DMS114 treated with DMSO at 0.1 percent for 48 hours (cell line): ENCODE measurements at regions not wholly inside any gene's neighbourhood (a gene's known extent, or its start where the extent isn't known, plus 50 kb on each side); places are given as distances from the start of the nearest gene placed in this dataset.

ENCODE experiments used
- DNase-seq: peaks from one replicate; lab custom pipeline; 2025; ENCODE audit not compliant: unreplicated experiment; lab: John Stamatoyannopoulos, UW

- no peak for DNase-seq
These were observed 93.9 kb upstream of the AGR3 start for GRCh38 chr7:16975712-16976111.

GRCh38 chr7:16978358-16979244, 96.8 kb upstream of the AGR3 start:
- no peak for DNase-seq

GRCh38 chr7:16980539-16980938, 98.8 kb upstream of the AGR3 start:
- no peak for DNase-seq

GRCh38 chr7:16982640-16983350, 101.0 kb upstream of the AGR3 start:
- peak; percentile 14 for DNase-seq

- no peak for DNase-seq
These were observed 102.6 kb upstream of the AGR3 start for GRCh38 chr7:16984375-16984774.

- no peak for DNase-seq
These were observed 103.8 kb upstream of the AGR3 start for GRCh38 chr7:16985621-16986020.

GRCh38 chr7:16986755-16987154, 105.0 kb upstream of the AGR3 start:
- no peak for DNase-seq

GRCh38 chr7:16989811-16990413, 108.1 kb upstream of the AGR3 start:
- DNase-seq = no peak

- DNase-seq = no peak
These were observed 109.8 kb upstream of the AGR3 start for GRCh38 chr7:16991551-16991950.

- DNase-seq = no peak
These were observed 111.8 kb upstream of the AGR3 start for GRCh38 chr7:16993543-16993942.

- no peak for DNase-seq
These were observed 116.8 kb upstream of the AGR3 start for GRCh38 chr7:16998481-16999051.

GRCh38 chr7:16999541-17000267, 117.9 kb upstream of the AGR3 start:
- DNase-seq = no peak

- DNase-seq = no peak
These were observed 123.5 kb upstream of the AGR3 start for GRCh38 chr7:17005271-17005670.

- no peak for DNase-seq
These were observed 126.1 kb upstream of the AGR3 start for GRCh38 chr7:17007841-17008240.

GRCh38 chr7:17009007-17009719, 127.4 kb upstream of the AGR3 start:
- no peak for DNase-seq

- DNase-seq = no peak
These were observed 128.2 kb upstream of the AGR3 start for GRCh38 chr7:17009933-17010332.

- DNase-seq = no peak
These were observed 129.0 kb upstream of the AGR3 start for GRCh38 chr7:17010637-17011300.

- no peak for DNase-seq
These were observed 131.4 kb upstream of the AGR3 start for GRCh38 chr7:17013204-17013603.

- DNase-seq = no peak
These were observed 132.9 kb upstream of the AGR3 start for GRCh38 chr7:17014686-17015085.

GRCh38 chr7:17015598-17016031, 133.8 kb upstream of the AGR3 start:
- no peak for DNase-seq
